Endothelial cell (in vitro differentiated cells): ENCODE measurements at regions not wholly inside any gene's neighbourhood (a gene's known extent, or its start where the extent isn't known, plus 50 kb on each side); places are given as distances from the start of the nearest gene placed in this dataset.

Experiments
- DNase-seq: peaks from one replicate; pipeline ENCODE4 v3.0.0; 2021; ENCODE audit warnings: low spot score
- H3K27ac Mint-ChIP-seq: one replicate; pipeline ENCODE4 v1.8.0; 2021; ENCODE audit warnings: mixed read lengths, inconsistent platforms; ENCODE audit not compliant: unreplicated experiment
- H3K27me3 Mint-ChIP-seq: one replicate; pipeline ENCODE4 v1.8.0; 2021; ENCODE audit warnings: mild to moderate bottlenecking, moderate library complexity, mixed read lengths, inconsistent platforms; ENCODE audit not compliant: unreplicated experiment
- H3K36me3 Mint-ChIP-seq: one replicate; pipeline ENCODE4 v1.8.0; 2021; ENCODE audit warnings: mild to moderate bottlenecking, low read depth, mixed read lengths, inconsistent platforms; ENCODE audit not compliant: unreplicated experiment
- H3K4me1 Mint-ChIP-seq: one replicate; pipeline ENCODE4 v1.8.0; 2021; ENCODE audit warnings: mild to moderate bottlenecking, mixed read lengths, inconsistent platforms; ENCODE audit not compliant: unreplicated experiment
- H3K4me3 Mint-ChIP-seq: one replicate; pipeline ENCODE4 v1.8.0; 2021; ENCODE audit warnings: mild to moderate bottlenecking, mixed read lengths, inconsistent platforms; ENCODE audit not compliant: unreplicated experiment
- H3K9me3 Mint-ChIP-seq: one replicate; pipeline ENCODE4 v1.8.0; 2021; ENCODE audit warnings: mixed read lengths, inconsistent platforms; ENCODE audit not compliant: unreplicated experiment
- CTCF ChIP-seq: fragments of 200-600 bp; sonication (generic); IDR thresholded peaks from one replicate; pipeline ENCODE4 v1.5.0; 2021; ENCODE audit warnings: antibody characterized with exemption; ENCODE audit not compliant: unreplicated experiment

- H3K36me3 Mint-ChIP-seq = peaks cover 4% of the 10 kb centered on the region
- no peak for TF ChIP-seq CTCF
- H3K4me3 Mint-ChIP-seq = no peak overlapping the region
- DNase-seq = no peak
- no peaks in the 10 kb centered on the region for H3K4me1 Mint-ChIP-seq
- no peak overlapping the region for H3K27ac Mint-ChIP-seq
- no peaks in the 10 kb centered on the region for H3K9me3 Mint-ChIP-seq
- peaks cover 6% of the 10 kb centered on the region for H3K27me3 Mint-ChIP-seq
Measured at GRCh38 chr18:55663891-55664290, 75.9 kb upstream of the TCF4 start.

- H3K27ac Mint-ChIP-seq = no peak overlapping the region
- DNase-seq = no peak
- no peaks in the 10 kb centered on the region for H3K36me3 Mint-ChIP-seq
- peaks cover 2% of the 10 kb centered on the region for H3K27me3 Mint-ChIP-seq
- peaks cover 2% of the 10 kb centered on the region for H3K4me1 Mint-ChIP-seq
- no peaks in the 10 kb centered on the region for H3K9me3 Mint-ChIP-seq
- H3K4me3 Mint-ChIP-seq = no peak overlapping the region
- TF ChIP-seq CTCF = no peak
Measured at GRCh38 chr18:55658598-55658997, 70.6 kb upstream of the TCF4 start.

- no peaks in the 10 kb centered on the region for H3K9me3 Mint-ChIP-seq
- H3K27ac Mint-ChIP-seq = no peak overlapping the region
- no peak for DNase-seq
- H3K4me1 Mint-ChIP-seq = peaks cover 2% of the 10 kb centered on the region
- no peak for TF ChIP-seq CTCF
- H3K36me3 Mint-ChIP-seq = no peaks in the 10 kb centered on the region
- peaks cover 2% of the 10 kb centered on the region for H3K27me3 Mint-ChIP-seq
- H3K4me3 Mint-ChIP-seq = no peak overlapping the region
Measured at GRCh38 chr18:55657572-55658331, 69.8 kb upstream of the TCF4 start.

GRCh38 chr18:55654986-55655385, 67.0 kb upstream of the TCF4 start:
- Mint-ChIP-seq H3K9me3 (no peaks in the 10 kb centered on the region), H3K27me3 (peaks cover 2% of the 10 kb centered on the region), H3K27ac (no peak overlapping the region), H3K4me3 (no peak overlapping the region), H3K4me1 (peaks cover 2% of the 10 kb centered on the region), H3K36me3 (no peaks in the 10 kb centered on the region)
- TF ChIP-seq CTCF = no peak
- no peak for DNase-seq

- Mint-ChIP-seq H3K4me1 (no peaks in the 10 kb centered on the region), H3K36me3 (no peaks in the 10 kb centered on the region), H3K4me3 (no peak overlapping the region), H3K27me3 (no peaks in the 10 kb centered on the region), H3K9me3 (no peaks in the 10 kb centered on the region), H3K27ac (no peak overlapping the region)
- no peak for DNase-seq
- no peak for TF ChIP-seq CTCF
Measured at GRCh38 chr18:55651236-55651635, 63.2 kb upstream of the TCF4 start.
